PC-3 (cell line): ENCODE measurements at regions not wholly inside any gene's neighbourhood (a gene's known extent, or its start where the extent isn't known, plus 50 kb on each side); places are given as distances from the start of the nearest gene placed in this dataset.

Experiments used
- EZH2 ChIP-seq: fragments of 300-600 bp; sonication (generic); IDR thresholded peaks from one replicate; pipeline ENCODE4 v1.6.1; 2017; ENCODE audit warnings: antibody characterized with exemption, mild to moderate bottlenecking, low read length; ENCODE audit not compliant: unreplicated experiment
- TF ChIP-seq, protein P1 (sequence below): fragments of 300-600 bp; sonication (generic); conservative IDR thresholded peaks from 2 replicates; pipeline ENCODE4 v1.5.1; 2017; ENCODE audit warnings: antibody characterized with exemption, low read depth, mild to moderate bottlenecking, low read length

DNA sequence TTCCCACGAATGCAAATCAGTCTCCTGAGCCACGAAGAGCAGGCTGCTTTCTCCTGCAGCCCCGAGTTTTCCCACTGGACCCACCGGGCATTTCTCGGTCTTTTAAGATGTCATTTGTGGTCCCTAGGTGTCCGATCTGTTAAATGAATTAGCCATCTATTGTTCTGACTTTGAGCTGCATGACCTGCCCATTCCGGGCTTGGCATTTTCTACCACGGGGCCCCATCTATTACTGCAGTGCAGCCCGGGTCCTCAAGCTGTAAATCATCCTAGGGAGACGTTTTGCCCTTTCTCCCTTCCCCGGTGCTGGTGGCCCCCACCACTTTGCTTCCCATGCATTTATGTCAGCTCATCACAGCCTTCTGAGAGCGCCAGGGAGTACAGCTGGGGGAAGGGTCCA lies 405.4 kb downstream of the IRX1 start:
- TF ChIP-seq, protein P1, sequence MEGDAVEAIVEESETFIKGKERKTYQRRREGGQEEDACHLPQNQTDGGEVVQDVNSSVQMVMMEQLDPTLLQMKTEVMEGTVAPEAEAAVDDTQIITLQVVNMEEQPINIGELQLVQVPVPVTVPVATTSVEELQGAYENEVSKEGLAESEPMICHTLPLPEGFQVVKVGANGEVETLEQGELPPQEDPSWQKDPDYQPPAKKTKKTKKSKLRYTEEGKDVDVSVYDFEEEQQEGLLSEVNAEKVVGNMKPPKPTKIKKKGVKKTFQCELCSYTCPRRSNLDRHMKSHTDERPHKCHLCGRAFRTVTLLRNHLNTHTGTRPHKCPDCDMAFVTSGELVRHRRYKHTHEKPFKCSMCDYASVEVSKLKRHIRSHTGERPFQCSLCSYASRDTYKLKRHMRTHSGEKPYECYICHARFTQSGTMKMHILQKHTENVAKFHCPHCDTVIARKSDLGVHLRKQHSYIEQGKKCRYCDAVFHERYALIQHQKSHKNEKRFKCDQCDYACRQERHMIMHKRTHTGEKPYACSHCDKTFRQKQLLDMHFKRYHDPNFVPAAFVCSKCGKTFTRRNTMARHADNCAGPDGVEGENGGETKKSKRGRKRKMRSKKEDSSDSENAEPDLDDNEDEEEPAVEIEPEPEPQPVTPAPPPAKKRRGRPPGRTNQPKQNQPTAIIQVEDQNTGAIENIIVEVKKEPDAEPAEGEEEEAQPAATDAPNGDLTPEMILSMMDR = no peak
- no peak for TF ChIP-seq EZH2
